NCI-H2171 (cell line): ENCODE measurements at regions not wholly inside any gene's neighbourhood (a gene's known extent, or its start where the extent isn't known, plus 50 kb on each side); places are given as distances from the start of the nearest gene placed in this dataset.
"Not testable (repeated sequence)": the region's sequence is repeated elsewhere in the genome, so short reads cannot be mapped to it uniquely, and the experiment has no call there.

ENCODE experiments used
- DNase-seq: peaks from one replicate; lab custom pipeline; 2025; lab: John Stamatoyannopoulos, UW

DNA sequence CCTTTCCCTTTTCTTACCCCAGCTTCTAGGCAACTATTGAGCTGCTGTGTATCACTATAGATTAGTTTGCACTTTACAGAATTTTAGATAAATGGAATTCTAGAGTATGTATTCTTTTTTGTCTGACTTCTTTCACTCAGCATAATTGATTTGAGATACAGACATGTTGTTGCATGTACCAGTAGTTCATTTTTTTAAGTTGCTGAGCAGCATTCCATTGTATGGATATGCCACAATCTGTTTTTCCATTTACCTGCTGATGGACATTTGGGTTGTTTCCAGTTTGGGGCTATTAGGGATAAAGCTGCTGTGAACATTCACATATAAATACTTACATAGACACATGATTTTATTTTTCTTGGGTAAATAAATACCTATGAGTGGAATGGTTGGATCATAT lies 135.7 kb downstream of the IGF1 start:
- DNase-seq, result no peak

DNA sequence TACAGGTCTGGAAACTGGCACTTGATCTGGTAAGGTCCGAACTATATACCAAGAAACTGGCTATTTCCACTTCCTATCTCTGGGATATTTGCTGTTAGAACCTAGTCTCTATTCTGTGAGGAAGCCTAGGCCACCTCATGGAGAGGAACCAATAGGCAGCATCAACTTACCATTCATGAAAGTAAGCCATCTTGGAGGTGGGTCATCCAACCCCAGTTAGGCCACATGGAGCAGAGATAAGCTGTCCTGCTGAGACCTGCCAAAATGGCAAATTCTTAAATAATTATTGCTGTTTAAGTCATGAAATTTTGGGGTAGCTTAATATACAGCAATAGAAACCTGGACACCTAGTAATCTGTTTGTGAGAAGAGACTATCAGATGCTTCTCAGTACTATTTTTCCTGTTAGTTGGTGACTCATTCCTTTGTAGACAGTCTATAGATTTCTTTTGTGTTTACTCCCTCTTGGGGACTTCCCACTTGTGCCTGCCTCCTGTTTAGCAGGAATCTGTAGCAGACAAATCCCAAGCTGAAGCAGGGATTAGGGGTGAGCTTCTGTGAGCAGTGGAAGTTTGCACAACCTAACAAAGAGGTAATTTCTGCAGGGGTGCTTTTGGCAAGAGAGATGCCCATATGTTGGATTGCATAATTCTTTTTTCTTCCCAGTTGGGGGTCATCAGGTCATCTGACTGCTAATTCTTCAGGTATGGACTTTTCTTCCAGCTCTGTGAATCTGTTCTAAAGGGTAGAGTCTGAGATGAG lies 136.8 kb downstream of the IGF1 start:
- DNase-seq, result no peak

DNA sequence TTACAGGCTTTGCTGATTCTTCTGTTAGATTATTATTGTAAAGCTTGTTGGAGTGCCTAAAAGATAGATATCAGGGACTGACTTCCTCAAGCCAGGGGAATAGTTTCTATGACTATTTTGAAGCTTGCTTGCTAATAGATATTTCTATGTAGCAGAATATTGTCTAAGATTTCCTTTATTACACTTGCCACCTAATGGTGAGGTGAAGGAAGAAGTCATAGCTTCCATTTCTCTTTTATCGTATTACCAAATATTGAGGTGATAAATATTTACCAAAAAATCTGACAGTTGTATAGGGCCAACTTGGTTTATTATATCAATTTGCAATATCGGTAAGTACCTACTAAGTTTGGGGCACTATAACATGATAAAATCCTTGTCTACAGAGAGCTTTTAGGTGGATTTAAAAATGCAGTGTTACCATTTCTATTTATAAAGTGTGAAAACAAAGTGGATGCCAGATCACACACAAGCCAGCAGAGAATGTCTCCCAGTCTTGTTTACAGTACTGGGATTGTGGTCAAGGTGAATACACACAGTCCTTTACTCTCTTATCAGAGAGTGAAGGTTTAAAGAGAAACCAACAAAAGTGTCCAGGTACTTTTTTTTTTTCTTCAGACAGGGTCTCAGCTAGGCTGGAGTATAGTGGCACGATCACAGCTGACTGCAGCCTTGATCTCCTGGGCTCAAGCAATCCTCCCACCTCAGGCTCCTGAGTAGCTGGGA lies 137.9 kb downstream of the IGF1 start:
- no peak for DNase-seq

DNA sequence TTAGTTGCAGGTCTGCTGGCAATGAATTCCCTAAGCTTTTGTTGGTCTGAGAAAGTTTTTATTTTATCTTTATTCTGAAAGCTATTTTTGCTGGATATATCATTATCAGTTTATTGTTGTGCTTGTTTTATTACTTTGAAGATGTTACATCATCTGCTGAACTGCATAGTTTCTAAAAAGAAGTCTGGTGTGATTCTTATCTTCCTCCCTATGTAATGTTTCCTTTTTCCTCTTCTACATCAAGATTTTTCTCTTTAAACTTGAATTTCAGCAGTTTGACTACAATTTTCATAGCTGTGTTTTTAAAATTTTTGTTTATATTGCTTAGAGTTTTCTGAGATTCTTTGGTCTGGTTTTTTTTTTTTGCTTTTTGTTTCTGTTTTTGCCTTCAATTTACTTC lies 137.1 kb upstream of the PMCH start:
- DNase-seq, result no peak

DNA sequence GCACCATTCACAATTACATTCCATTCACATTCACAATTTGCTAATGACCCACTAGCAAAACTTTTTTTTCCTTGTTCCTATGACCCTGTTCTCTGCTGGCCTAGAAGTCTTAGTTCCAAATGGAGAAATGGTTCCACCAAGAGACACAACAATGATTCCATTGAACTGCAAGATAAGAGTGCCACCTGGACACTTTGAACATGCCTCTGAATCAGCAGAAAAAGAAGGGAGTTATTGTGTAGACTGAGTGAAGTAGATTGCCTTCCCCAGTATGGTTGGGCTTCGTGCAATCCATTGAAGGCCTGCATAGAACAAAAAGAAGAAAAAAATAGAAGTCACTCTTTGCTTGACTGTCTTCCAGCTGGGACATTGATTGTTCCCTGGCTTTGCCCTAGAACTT lies 133.8 kb upstream of the PMCH start:
- DNase-seq, result no peak

DNA sequence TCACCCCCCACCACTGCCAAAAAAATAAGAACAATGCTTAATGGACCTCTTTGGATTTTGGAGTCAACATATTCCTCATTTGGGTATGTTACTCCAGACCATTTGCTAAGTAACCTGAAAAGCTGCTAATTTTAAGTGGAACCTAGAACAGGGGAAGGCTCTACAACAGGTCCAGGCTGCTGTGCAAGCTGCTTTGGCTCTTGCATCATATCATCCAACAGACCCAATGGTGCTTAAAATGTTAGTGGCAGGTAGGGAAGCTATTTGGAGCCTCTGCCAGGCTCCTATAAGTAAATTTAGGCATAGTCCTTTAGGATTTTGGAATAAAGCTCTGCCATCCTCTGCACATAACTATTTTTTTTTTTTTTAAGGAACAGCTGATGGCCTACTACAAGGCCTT lies 132.2 kb upstream of the PMCH start:
- DNase-seq, result no peak

DNA sequence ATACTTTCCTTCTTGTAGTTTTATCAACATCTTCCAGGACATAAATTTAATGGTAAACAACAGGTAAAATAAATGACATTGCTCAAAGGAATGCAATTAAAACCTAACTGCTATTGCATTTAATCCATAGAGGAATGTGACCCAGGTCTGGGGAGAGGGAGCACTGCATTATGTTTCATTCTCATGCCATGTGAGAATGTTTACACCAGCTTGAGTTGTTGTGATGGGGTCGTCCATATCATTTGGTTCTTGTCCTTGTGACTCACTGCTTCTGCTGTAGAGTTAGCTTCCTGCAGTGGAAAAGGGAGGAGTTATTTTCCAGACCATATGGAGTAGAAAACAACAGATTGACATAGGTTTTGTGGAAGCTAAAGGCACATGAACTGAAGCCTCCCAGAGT lies 129.3 kb upstream of the PMCH start:
- peak; percentile 81 for DNase-seq

DNA sequence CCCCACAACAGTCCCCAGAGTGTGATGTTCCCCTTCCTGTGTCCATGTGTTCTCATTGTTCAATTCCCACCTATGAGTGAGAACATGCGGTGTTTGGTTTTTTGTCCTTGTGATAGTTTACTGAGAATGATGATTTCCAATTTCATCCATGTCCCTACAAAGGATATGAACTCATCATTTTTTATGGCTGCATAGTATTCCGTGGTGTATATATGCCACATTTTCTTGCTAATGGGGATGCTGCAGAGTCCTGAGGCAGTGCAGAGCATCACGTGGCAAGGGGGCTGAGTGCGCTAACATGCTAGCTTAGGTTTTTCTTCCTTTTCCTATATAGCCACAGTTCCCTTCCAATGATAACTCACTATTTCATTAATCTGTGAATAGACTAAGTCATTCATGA lies 127.5 kb upstream of the PMCH start:
- DNase-seq, result not testable (repeated sequence)

DNA sequence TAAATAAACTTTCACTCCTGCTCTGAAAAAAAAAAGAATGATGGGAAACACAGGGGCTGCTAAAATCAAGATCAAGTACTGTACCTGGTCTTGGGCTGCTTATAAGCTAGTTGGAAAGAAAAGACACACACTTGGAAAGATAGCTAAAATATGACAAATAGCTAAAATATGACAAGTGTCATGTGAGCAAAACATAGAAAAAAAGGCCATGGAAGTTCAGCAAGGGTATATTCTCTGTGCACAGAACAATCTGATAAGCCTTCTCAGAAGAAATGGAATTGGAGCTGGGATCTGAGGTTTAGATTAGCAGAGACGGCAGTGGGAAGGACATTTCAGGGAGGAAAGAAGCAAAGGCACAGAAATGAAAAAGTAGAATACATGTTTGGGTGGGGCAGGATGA lies 126.2 kb upstream of the PMCH start:
- DNase-seq, result no peak

DNA sequence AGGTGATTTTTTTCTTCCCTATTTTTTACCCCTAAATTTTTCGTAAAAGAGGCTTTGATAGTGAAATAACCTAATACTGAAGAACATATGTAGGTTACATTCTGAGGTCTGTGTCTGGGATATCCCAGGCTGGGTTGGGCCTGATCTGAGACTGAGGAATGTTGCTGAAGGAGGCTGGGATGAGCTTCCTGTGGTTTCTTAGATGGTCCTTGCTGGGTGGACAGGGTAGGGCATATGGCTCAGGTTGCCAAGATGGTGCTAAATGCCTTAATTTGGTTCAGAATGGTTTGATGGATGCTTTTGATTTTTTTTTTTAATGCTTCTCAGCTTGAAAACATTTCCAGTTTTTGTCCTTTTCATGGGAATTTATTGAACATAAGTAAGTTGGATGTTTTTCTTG lies 124.6 kb upstream of the PMCH start:
- DNase-seq, result no peak

DNA sequence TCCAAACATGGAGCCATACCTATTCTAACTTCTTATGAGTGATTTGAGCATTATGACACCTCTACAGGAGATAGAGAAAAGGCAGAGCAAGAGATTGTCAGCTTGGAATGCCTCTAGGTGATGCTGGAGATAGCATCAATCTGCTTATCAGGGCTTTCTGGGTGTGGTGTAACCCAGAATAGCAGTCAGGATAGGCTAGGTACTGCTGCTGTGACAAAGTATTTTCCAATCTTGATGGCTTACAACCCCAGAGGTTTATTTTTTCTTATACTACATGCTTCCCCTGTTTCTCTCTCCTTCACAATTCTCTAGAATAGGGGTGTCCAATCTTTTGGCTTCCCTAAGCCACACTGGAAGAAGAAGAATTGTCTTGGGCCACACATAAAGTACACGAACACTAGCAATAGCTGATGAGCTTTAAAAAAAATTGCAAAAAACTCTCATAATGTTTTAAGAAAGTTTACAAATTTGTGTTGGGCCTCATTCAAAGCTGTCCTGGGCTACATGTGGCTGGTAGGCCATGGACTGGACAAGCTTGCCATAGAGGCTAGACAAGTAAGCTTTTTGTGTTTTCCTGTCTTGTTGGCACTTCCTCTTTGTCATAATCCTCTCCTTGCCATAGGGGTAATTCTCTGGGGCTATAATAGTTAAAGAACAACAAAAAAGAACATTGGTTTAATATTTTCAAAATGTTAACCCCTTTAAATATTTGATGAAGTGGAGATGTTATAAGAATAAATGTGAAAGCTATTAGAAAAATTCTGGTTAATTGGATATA lies 123.9 kb upstream of the PMCH start:
- DNase-seq, result no peak

DNA sequence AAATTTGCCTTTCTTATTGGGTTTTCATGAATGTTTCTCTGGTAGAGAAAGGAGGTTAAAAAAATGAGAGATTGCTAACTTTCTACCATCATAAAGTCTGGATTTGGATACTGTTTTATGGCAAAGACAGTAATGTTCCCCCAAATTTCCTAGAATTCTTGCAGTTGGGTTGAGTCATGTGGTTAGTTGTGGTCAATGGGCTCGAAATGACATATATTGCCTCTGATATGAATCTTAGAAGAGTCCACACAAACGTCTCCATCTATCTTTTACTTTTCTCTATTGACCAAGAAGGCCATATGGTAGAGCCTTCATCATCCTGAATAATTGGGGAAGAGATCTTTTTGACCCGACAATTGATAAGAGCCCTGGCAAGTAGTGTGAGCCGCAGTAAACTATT lies 119.5 kb upstream of the PMCH start:
- DNase-seq, result no peak

DNA sequence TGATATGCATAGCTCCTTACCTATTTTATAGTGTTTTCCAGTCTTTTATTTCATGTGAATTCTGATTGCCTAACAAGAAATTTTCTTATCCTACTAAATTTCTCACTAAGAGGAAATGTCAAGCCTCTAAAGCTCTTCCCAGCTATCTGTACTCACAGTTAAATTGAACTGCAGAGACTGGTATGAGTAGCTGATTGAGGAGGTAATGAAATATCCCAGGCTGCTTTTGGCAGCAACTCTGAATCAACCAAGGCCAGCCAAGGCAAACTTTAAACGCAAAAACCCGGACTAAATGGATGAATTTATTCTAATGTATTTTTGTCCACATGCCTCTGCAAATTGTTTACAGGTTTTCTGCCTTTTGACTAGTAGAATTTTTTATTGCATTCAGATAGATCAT lies 119.1 kb upstream of the PMCH start:
- DNase-seq, result no peak

DNA sequence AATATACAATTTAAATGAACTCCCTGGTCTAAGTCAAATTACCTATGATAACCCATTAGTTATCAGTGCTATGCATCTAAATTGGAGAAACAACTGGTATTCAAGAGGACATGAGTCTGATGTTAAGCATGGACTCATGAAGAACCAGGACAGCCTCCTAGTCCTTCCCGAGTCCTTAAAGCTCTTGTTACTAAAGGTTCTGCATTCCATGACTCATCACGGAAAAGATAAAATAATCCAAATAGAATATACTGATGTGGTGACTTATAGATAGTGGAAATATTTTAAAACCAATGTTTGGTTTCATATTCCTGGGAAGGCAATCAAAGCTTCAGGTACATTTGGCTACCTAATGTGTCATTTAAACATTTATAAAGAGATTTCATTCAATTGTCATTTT lies 117.2 kb upstream of the PMCH start:
- DNase-seq, result no peak

DNA sequence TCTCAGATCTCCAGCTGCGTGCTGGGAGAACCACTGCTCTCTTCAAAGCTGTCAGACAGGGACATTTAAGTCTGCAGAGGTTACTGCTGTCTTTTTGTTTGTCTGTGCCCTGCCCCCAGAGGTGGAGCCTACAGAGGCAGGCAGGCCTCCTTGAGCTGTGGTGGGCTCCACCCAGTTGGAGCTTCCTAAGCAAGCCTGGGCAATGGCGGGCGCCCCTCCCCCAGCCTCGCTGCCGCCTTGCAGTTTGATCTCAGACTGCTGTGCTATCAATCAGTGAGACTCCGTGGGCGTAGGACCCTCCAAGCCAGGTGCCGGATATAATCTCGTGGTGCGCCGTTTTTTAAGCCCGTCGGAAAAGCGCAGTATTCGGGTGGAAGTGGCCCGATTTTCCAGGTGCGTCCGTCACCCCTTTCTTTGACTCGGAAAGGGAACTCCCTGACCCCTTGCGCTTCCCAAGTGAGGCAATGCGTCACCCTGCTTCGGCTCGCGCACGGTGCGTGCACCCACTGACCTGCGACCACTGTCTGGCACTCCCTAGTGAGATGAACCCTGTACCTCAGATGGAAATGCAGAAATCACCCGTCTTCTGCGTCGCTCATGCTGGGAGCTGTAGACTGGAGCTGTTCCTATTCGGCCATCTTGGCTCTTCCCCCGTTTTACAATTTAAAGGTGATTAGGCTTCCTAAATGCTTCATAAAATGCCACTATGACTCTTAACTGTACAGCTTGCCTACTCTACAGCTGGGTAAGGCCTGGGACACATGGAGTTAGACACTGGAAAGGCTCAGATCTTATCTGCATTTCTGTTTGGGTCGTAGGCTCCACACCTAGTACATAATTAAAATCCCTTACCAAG lies 115.7 kb upstream of the PMCH start:
- not testable (repeated sequence) for DNase-seq

DNA sequence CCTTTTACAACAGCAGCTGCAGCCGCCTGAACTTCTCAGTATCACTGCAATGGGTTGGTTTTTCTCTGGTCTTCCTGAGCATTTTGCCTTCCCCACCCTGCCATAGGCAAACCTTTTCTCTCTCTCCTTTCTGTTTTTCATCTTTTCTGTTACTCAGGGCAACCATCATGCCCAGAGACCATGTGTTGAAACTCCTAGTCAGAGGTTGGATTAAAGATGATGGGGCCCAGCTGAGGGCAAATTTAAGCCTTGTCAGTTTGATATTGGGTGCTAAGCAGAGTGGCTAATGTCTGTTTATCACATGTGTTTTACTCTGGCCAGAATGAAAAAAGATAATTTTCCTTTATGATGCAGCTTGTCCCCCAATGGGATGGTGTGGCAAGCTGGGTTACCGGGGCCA lies 107.9 kb upstream of the PMCH start:
- no peak for DNase-seq

DNA sequence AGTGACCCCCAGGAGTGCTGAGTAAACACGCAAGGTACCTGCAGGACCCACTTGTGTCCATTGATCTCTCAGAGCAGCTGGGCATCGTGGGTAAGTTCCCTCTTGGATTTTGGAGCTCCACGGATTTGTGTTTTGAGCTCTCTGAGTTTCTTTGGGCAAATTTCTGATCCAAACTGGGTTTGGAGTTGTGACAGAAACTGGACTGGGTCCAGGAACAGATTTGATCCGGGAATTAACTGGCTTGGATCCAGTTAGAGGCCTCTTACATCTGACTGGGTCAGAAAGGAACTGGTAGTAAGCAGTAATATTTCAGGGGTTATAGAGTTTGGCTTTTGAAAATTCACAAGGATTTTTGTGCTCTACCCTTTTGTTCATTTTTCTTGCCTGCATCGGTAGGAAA lies 107.0 kb upstream of the PMCH start:
- DNase-seq, result not testable (repeated sequence)

DNA sequence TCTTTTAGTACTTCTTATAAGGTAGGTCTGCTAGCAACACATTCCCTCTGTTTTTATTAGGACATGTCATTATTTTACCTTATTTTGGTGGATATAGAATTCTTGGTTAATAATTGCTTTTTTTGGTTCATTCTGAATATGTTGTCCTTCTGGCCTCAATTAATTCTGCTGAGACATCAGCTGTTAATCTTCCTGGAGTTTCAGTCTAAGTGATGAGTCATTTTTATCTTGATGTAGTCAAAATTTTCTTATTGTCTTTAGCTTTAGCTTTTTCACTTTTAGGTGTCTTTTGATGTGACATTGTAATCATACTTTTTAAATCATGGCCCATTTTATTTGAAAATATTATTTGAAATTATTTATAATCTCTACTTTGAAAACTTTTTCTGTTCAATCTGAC lies 104.9 kb upstream of the PMCH start:
- DNase-seq, result no peak

DNA sequence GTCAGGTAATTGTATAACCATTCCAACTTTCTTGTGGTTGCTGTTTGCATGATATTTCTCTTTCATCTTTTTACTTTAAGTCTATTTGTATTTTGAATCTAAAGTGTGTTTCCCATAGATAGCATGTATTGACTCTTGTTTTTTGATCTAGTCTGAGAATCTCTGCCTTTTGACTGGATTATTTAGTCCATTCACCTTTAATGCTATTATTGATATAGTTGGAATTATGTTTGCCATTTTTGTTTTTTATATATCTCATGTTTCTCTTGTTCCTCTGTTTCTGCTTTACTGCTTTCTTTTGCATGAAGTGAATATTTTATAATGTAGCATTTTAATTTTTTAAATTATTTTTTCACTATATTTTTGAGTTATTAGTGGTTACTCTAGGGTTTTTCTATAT lies 103.9 kb upstream of the PMCH start:
- no peak for DNase-seq

DNA sequence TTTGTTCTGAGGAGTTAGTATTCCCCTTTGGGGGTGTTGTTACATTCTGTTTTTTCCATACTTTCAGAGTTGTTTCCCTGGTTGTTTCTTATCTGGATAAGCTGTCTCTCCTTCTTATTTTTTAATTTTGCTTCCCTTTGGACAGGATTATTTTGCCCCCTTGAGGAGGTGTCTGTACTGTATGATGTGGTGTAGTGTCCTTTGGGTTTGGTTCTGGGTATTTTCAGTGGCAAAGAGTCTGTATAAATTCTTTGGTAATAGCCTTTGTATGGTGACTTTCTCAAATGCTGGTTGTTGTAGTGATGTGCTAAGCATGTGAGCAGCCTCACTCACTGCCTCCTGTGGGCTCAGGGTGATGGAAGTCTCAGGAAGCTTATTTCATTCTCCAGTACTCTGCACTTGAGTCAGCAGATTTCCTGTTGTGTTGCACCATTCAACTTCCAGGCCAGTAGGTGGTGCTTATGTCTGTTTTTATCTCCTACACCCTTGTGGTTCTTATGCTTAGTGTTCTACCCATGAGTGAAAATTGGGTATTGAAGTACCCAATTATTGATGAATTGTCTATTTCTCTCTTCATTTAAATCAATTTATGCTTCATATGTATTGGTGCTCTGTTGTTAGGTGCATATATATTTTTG lies 103.3 kb upstream of the PMCH start:
- no peak for DNase-seq

DNA sequence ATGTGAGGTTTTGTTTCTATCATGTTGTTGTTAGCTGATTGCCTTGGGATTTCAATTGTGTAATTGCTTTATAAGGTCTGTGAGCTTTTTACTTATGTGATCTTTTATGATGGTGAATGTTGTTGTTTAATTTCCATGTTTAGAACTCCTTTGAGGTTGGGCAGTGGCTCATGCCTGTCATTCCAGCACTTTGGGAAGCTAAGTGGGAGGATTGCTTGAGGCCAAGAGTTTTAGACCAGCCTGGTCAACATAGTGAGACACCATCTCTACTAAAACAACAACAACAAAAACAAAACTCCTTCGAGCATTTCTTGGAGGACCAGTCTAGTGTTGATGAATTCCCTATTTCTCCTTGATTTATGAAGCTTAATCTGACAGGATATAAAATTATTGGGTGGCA lies 102.1 kb upstream of the PMCH start:
- no peak for DNase-seq

DNA sequence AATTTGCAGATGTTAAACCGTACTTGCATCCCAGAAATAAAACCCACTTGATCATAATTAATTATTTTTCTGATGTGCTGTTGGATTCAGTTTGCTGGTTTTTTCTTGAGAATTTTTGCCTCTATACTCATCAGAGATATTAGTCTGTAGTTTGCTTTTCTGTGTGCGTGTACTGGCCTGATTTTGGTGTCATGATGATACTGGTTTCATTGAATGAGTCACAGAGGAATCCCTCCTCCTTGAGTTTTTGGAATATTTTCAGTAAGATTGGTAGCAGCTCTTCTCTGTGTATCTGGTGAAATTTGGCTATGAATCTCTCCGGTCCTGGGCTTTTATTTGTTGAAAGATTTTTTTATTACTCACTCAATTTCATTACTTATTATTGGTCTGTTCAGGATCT lies 100.4 kb upstream of the PMCH start:
- DNase-seq, result no peak
